DMS 273 (cell line): ENCODE measurements at regions not wholly inside any gene's neighbourhood (a gene's known extent, or its start where the extent isn't known, plus 50 kb on each side); places are given as distances from the start of the nearest gene placed in this dataset.

ENCODE experiments used
- DNase-seq: peaks from one replicate; lab custom pipeline; 2025; ENCODE audit not compliant: unreplicated experiment; lab: John Stamatoyannopoulos, UW

DNA sequence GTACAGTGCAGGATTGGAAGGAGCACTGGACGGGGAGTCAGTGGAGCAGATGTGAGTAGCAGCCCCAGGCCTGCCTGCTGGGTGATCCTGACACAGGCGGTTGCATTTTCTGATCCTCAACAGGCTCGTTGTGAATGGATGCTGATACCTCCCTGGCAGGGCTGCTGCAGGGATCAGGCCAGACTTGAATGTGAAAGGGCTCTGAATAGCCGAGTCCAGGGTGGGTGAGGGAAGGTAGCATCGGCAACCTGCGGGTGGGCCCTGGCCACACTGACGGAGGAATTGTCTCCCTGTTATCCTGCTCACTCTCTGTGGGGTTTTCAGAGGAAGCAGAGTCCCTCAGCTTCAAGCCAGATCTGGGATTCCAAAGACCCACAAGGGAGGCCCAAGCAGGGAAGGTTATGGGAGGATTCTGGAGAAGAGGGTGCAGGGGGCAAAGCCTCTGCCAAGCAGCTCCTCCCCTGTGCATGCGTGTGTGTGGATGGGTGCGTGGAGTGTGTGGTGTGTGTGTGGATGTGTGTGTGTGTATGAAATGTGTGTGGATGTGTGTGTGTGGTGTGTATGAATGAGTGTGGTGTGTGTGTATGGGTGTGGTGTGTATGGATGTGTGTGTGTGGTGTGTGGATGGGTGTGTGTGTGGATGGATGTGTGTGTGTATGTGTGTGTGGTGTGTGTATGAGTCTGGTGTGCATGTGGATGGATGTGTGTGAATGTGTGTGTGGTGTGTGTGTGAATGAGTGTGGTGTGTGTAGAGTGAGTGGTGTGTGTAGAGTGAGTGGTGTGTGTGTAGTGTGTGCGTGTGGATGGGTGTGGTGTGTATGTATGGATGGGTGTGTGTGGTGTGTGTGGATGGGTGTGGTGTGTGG lies 100.3 kb downstream of the UBIAD1 start:
- no peak for DNase-seq

DNA sequence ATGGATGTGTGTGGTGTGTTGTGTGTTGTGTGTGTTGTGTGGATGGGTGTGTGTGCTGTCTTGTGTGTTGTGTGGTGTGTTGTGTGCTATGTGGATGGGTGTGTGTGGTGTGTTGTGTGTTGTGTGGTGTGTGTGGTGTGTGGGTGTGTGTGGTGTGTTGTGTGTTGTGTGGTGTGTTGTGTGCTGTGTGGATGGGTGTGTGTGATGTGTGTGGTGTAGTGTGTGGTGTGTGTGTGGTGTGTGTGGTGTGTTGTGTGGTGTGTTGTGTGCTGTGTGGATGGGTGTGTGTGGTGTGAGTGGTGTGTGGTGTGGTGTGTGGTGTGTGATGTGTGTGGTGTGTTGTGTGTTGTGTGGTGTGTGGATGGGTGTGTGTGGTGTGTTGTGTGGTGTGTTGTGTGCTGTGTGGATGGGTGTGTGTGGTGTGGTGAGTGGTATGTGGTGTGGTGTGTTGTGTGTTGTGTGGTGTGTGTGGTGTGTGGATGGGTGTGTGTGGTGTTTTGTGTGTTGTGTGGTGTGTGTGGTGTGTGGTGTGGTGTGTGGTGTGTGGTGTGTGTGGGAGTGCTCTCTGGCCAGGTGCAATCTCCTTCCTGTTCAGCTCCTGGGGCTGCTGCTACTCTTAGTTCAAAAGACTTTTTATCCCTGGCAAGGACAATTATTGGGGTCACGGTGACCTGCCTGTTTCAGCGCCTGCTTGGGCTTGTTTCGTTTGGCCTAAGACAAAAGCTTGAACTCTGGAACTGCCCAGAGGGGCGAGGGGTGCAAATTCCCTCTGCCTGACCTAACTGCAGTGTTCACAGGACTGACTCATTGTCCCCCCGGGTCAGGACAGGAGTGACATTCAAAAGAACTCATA lies 101.1 kb downstream of the UBIAD1 start:
- DNase-seq, result peak; percentile 47

DNA sequence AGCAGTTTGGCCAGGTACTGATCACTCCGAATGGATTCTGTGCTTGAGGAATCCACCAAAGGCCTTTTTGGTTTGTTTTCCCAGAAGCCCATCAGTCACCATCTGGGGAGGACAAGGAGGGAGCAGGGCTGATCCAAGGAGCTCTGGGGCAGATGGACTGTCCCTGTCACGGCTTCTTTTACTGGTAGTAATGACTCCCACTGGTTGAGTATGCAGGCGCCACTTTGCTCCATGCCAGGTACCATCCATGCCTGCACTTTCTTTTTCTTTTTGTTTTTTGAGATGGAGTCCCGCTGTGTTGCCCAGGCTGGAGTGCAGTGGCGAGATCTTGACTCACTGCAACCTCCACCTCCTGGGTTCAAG lies 101.7 kb downstream of the UBIAD1 start:
- peak; percentile 57 for DNase-seq

DNA sequence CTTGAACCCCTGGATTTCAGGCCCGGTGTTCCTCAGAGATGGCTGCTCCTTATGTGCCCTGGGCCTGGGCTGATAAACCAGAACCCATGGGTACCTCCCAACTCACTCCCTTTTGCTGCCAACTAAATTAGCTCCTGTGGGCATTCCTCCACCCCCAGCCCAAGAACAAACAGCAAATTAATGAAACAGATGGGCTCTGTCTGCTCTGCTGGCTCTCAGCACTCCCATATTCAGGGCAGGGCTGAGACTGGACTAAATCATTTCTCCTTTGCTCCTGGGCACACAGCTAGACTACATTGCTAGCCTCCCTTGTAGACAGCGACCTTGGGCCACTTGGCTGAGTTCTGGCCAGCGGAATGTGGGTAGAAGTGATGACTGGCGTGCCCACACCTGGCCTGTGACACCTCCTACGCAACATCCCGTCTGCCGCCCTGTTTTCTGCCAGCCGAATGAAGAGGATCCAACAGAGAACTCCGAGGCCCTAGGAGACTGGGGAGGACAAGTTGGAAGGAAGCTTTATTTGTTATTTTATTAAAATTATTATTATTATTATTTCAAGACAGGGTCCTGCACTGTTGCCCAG lies 101.9 kb upstream of the DISP3 start:
- DNase-seq, result peak; percentile 92

DNA sequence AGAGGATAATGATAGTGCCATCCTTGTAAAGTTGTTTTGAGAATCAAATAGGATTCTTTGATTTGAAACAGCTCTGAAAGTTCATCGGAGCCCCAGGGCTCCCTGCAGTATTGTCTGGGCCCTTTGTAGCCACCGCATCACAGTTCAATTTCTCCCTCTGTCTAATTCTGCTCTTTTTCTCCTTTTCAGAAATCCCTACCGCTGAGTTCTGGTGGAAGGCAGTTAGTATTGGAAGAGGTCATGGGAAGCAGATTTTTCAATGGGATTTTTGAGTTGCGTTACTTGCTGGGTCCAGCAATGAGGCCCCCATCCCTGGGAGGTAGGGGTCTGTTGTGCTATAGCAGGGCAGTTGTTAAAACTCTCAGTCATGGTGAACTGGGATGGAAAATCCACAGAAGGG lies 101.0 kb upstream of the DISP3 start:
- DNase-seq, result no peak

DNA sequence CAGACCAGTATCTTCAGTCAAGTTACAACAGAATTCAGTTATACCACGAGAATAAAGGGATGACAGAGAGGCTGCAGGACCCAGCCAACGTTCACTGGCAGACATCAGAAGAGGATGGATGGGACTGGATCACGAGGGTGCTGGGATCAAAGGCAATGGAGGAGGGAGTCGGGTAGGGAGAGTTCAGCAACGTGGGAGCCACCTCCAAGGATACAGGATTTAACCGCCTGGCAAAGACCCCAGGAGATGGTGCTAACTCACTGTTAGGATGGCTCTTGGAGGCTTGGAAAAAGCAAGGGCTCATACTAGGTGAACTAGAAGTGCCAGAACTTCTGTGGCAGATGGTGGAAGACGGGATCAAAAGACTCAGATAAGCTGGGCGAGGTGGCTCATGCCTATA lies 99.1 kb upstream of the DISP3 start:
- peak; percentile 83 for DNase-seq

DNA sequence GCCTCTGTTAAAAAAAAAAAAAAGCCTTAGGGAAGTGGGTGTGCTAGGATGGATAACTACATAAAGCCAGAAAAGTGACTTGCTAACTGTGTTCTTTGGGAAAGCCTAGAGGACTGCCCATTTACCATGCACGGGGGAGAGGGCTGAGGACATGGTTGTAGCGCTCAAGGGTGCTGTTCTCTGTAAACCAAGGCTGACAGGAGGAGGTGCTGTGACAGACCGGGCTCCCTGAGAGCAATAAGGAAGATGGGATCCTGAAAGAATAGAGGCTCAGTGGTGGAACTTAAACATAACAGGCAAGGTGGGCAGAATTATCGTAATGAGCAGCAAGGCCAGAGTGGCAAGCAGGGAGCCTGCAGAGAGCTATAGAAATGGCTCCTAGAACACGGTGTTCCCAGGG lies 98.5 kb upstream of the DISP3 start:
- DNase-seq, result no peak

DNA sequence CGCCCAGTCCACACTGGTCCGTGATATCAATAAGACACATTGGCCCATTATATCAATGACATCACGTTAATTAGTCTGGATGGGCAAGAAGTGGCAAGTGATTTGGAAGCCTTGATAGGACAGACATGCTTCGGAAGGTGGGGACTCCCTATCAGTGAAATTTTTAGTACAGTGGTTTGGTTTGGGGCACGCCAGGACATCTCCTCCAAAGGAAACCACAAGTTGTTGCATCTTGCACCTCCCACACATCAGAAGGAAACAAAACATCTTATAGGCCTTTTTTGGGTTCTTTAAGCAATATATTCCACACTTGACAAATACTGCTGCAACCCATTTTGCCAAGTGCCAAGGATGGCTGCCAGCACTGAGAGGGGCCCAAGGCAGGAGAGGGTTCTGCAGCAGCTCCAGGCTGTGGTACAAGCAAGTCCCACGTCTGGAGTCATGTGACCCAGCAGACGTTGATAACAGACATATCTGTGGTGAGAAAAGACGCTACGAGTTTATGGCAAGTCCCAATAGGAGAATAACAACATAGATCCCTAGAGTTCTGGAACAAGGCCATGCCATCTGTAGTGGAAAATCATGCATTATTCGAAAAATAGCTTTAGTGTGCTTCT lies 95.3 kb upstream of the DISP3 start:
- peak; percentile 63 for DNase-seq

DNA sequence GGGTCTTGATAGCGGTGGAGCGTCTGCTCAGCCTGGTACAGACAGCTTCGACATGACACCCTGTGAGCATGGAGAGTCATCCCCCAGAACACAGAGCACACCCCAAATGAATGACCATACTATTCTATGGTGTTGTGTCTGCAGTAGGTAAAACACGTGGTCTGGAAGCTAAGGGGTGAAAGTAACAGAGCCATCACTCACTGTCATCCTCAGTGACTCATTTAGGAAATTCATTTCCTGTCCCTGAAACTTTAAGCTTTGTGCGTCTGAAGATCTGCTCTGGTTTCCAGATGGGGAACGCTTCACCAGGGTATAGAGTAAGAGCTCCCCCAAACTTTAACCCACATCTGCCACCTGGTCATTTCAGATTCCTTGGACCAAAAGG lies 94.8 kb upstream of the DISP3 start:
- peak; percentile 52 for DNase-seq

DNA sequence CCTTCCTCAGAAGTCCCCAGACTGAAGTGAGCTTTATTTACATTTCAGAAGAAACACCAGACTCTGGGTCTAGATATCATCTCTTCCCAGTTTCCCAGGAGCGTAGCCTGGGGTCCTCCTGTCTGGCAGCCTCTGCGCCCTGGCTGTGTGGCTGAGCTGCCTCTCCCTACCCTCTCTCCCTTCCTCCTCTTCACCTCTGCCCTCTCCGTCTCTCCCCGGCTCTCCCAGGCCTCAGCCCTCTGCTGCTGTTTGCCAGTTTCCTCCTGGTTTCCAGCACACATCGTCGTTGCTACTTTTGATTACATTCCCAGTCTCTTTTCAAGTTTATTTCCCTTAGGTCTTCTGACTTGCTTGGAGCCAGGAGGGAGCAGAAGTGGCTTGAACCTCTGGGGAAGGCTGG lies 91.1 kb upstream of the DISP3 start:
- DNase-seq, result no peak

DNA sequence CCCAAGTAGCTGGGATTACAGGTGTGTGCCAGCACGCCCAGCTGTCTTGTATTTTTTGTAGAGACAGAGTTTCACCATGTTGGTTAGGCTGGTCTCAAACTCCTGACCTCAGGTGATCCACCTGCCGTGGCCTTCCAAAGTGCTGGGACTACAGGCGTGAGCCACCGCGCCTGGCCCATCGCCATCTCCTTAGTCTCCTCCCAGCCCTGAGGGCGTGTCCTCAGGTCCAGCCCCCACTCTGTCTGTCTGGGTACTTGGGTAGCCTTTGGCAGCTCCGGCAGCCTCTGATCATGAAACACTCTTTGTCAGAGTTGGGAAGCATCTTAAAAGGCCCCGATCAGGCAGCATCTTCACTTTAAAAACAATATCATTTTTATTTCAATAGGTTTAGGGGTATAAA lies 90.3 kb upstream of the DISP3 start:
- DNase-seq, result no peak

DNA sequence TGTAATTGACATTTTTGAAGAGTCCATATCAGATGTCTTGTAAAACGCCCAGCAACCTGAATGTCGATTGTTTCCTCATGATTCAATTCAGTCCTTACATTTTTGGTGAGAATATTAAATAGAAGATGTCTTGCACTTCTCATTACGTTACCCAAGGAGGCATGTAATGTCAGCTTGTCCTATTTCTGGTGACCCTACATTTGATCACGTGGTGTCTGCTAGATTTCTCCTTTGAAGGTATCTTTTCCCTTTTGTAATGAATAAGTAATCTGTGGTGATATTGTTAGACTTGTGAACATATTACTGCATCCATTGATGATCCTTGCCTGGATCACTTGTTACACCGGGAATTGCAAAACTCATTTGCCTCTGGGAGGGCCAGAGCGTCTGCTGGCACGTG lies 87.6 kb upstream of the DISP3 start:
- DNase-seq, result no peak

DNA sequence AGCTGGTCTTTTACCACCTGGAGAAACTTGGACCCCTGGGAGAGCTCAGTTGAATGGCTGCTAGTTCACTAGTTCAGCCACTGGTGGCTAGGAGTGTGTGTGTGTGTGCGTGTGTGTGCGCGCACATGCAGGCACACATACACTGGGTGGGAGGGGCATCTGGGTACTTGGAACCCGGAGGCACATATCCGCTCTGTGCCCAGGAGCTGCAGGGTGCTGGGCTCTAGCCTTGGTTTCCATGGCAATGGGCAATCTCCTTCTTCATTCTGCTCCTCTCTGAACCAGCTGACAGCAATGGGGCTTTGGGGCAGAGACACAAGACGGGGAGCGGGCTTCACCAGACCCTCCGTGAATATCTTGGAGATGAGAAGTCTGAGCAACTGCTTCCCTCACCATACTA lies 87.1 kb upstream of the DISP3 start:
- no peak for DNase-seq

DNA sequence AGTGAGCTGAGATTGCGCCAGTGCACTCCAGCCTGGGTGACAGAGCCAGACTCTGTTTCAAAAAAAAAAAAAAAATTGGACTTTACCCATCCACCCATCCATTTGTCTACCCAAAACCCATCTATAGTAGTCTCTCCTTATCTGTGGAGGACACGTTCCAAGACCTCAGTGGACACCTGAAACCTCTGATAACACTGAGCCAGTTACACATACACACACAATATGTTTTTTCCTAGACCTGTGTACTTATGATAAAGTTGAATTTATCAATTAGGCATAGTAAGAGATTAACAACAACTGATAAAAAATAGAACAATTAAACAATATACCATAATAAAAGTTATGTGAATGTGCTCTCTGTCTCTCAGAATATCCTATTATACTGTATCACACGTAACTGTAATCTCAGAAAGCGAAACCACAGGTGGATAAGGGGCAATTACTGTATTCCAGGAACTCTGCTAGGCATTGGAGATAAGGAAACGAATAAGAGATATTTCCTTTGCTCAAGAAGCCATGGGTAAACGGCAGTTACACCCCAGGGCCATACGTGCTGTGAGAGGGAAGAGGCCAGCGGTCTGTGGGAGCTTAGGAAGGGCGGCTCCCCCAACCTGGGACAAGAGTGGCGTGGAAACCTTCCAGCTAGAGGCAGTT lies 84.2 kb upstream of the DISP3 start:
- DNase-seq, result no peak

DNA sequence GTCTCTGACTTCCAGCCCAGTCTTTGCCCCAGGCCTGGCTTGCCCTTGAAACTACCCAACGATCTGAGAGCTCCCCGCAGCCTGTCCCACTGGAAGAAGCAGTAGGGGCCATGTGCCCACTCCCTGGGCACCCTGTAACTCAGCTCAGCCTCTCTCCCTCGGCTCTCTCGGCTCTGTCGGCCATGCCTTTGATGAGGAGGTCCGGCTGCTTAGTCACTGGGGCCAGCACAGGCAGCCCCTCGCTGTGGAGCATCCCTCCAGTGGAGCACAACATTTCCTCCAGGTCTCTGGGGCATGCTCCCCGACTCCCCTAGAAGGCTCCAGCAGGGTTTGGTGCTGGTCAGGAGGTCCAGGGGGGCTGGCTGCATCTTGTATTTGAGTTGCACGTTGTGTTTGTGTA lies 83.3 kb upstream of the DISP3 start:
- no peak for DNase-seq

DNA sequence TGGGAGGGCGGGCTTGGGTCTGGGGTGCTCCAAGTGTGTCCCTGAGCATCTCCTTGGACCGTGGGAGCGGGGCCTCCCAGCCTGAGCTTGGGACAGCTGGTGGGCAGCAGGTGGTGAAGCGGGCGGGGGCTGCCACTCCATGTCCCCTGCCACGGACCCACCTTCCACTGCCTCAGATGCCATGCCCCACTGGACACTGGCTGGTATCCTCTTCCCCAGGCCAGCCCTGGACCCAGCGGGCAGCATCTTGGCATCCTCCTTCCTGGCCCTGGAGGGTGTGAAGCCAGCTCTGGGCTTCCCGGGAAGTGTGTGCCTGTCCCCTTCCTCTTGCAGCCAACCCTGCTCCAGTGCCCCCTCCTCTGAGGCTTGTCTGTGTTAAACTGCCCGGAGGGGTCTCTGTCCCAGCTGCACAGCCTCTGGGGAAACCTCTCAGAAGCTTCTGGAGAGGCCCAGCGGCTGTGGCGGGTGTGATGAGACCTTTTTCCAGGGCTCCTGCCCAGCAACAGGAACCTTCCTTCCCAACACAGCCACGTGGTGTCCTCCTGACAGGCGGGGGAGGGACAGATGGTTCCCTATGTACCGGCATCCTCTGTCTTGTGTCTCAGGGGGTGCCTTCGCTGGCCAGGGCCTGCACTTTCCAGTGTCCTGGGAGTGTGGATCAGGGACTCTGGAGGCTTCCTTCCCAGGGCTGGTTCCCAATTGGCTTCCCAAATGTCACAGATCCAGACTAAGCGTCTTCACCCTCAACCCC lies 81.6 kb upstream of the DISP3 start:
- peak; percentile 53 for DNase-seq

DNA sequence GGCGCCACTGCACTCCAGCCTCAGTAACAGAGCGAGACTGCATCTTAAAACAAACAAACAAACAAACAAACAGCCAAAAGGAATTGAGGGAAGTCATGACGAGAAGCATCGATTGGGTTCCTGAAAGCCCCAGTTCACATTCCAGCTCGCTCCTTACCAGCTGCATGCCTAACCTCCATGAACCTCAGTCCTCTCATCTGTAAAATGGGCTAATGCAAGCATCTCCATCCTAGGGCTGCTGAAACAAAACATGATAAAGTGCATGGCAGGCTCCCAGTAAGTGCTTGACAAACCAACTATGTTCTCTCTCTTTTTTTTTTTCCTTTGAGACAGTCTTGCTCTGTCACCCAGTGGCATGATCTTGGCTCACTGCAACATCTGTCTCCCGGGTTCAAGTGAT lies 79.7 kb upstream of the DISP3 start:
- no peak for DNase-seq

DNA sequence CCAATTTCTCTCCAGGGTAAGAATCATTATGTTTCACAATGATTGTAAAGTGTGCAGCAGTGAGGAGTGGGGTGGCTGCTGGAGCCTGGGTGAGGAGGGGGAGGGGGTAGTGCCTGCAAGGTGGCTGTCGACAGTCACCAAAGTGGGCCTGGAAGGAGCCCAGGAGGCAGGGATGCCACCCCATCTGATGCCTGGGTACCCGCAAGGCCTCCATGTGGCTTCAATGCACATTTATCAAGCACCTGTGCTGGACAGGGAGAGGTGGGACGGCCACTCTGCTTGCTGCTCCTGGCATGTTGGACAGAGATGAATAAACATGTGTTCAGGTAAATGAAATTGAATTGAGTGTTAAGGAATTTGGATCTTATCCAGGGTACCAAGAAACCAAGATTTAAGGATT lies 78.8 kb upstream of the DISP3 start:
- no peak for DNase-seq

DNA sequence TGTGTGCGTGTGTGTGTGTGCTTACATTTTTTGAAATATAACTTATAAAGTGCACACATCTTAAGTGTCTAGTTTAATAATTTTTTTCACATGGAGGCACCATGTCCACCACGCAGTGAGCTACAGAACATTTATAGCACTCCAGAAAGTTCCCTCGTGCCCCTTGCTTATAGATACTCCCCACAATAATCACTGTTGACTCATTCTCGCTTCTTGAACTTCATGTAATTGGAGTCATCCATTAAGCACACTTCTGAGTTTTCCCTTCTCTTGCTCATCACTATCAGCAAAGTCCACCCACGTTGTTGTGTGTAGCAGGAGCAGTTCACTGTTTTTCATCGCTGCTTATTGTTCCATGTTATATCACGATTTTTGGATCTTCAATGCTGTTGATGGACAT lies 78.4 kb upstream of the DISP3 start:
- DNase-seq, result no peak

DNA sequence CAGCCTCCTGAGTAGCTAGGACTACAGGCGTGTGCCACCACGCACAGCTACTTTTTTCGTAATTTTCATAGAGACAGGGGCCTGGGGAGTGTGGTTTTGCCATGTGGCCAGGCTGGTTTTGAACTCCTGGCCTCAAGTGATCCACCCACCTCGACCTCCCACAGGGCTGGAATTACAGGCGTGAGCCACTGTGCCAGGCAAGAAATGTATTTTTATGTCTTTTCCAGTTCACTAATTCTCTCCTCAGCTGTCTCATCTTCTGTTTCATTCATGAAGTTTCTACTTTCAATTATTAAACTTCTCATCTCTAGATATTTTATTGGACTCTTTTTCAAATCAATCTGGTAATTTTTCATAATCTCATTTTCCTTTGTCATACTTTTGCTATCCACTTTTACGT lies 72.1 kb upstream of the DISP3 start:
- no peak for DNase-seq
